HepG2 (cell line): ENCODE measurements at regions not wholly inside any gene's neighbourhood (a gene's known extent, or its start where the extent isn't known, plus 50 kb on each side); places are given as distances from the start of the nearest gene placed in this dataset.
A peak's percentile ranks its signal among the peaks of the same experiment; 100 is the strongest.

Experiments used
- ATAC-seq: fragments of 200-7000 bp; cut with Tn5 transposase; 3 replicates; pipeline ENCODE4 v1.9.1; 2020; ENCODE audit warnings: mild to moderate bottlenecking, moderate library complexity
- BruUV-seq: library from RNA; stranded (reverse); fragments of 400-500 nt; replicated peaks from 2 replicates; lab custom pipeline; 2021; lab: Mats Ljungman, UMichigan
- CTCF ChIA-PET: fragments of 300-600 bp; formaldehyde crosslinking; extraction: SDS; loops from one replicate; lab custom pipeline; 2021; ENCODE audit warnings: low total read pairs, inconsistent platforms, low intra/inter-chr PET ratio; lab: Yijun Ruan, JAX
- POLR2A ChIA-PET: fragments of 350-600 bp; sonication (Branson Sonifier 250); formaldehyde crosslinking; loops from one replicate; lab custom pipeline; 2020; ENCODE audit warnings: antibody characterized with exemption, inconsistent platforms; lab: Yijun Ruan, JAX
- DNase-seq: peaks from one replicate; pipeline ENCODE4 v3.0.0-alpha.2; 2015; ENCODE audit warnings: low spot score
- FAIRE-seq: peaks from 3 replicates; lab custom pipeline; 2011; peaks lifted over from hg19 to GRCh38; lab: Jason Lieb, UNC
- H2AFZ ChIP-seq: one replicate; pipeline ENCODE4 v1.6.1; 2011; ENCODE audit warnings: low read length, inconsistent platforms
- H3K27ac ChIP-seq: fragments of 300-600 bp; 3 replicates; pipeline ENCODE4 v1.8.0; 2011; ENCODE audit warnings: mixed run types, mild to moderate bottlenecking, mixed read lengths, low read length, inconsistent platforms; ENCODE audit not compliant: insufficient read depth; ENCODE audit errors: extremely low read length
- H3K27me3 ChIP-seq, 2 experiments: fragments of 200-600 bp in 1 of 2; 2 replicates in 1 of 2; 3 replicates in 1 of 2; pipeline versions ENCODE4 v1.6.0 to v1.8.0; 2011; ENCODE audit warnings: low read length in 2 of 2, mild to moderate bottlenecking in 2 of 2, moderate library complexity in 2 of 2, inconsistent platforms in 1 of 2; ENCODE audit not compliant: insufficient read depth in 2 of 2, control insufficient read depth in 1 of 2
- H3K36me3 ChIP-seq, 2 experiments: fragments of 200-600 bp in 1 of 2; replicated peaks in 1 of 2; 2 replicates in 1 of 2; 3 replicates in 1 of 2; pipeline versions ENCODE4 v1.5.1 to v1.8.0; 2011; ENCODE audit warnings: low read length in 2 of 2, inconsistent platforms in 1 of 2; ENCODE audit not compliant: insufficient read depth in 2 of 2, control insufficient read depth in 1 of 2
- H3K4me1 ChIP-seq: 2 replicates; pipeline ENCODE4 v1.5.1; 2012; ENCODE audit warnings: low read length, inconsistent platforms; ENCODE audit not compliant: insufficient read depth
- H3K4me2 ChIP-seq: 2 replicates; pipeline ENCODE4 v1.6.0; 2011; ENCODE audit warnings: low read depth, low read length, inconsistent platforms
- H3K4me3 ChIP-seq, 3 experiments: fragments of 200-600 bp in 1 of 3; sonication (generic), shearing (Covaris generic) in 1 of 3; replicated peaks in 1 of 3; 2 replicates each; pipeline ENCODE4 v1.5.1; 2011 to 2016; ENCODE audit warnings: low read length in 3 of 3, inconsistent platforms in 2 of 3, low read depth in 2 of 3, mild to moderate bottlenecking in 2 of 3, control low read depth in 1 of 3, mixed read lengths in 1 of 3; ENCODE audit not compliant: insufficient read depth in 1 of 3
- H3K79me2 ChIP-seq: one replicate; pipeline ENCODE4 v1.6.1; 2011; ENCODE audit warnings: low read length, inconsistent platforms; ENCODE audit not compliant: insufficient read depth
- H3K9ac ChIP-seq: 2 replicates; pipeline ENCODE4 v1.6.0; 2011; ENCODE audit warnings: mild to moderate bottlenecking, low read depth, low read length, inconsistent platforms; ENCODE audit not compliant: insufficient read depth
- H3K9me3 ChIP-seq: 2 replicates; pipeline ENCODE4 v1.5.1; 2012; ENCODE audit warnings: mild to moderate bottlenecking, low read length
- H4K20me1 ChIP-seq: 2 replicates; pipeline ENCODE4 v1.6.0; 2011; ENCODE audit warnings: inconsistent platforms, mild to moderate bottlenecking, low read length, moderate library complexity; ENCODE audit not compliant: insufficient read depth
- JDP2 ChIP-seq: sonication (generic); formaldehyde crosslinking; IDR thresholded peaks from 2 replicates; pipeline ENCODE4 v1.8.1; 2022; ENCODE audit warnings: missing genetic modification reagents, borderline replicate concordance
- MAFF ChIP-seq: IDR thresholded peaks from 2 replicates; pipeline ENCODE4 v1.6.1; 2011; ENCODE audit warnings: low read depth, low read length, improper control_type of control experiment
- MAFK ChIP-seq, 2 experiments: IDR thresholded peaks in 1 of 2; conservative IDR thresholded peaks in 1 of 2; 2 replicates each; pipeline ENCODE4 v1.6.1; 2011; ENCODE audit warnings: improper control_type of control experiment in 2 of 2, low read length in 2 of 2
- TSC22D2 ChIP-seq: sonication (generic); formaldehyde crosslinking; IDR thresholded peaks from 2 replicates; pipeline ENCODE4 v1.5.1; 2020; ENCODE audit warnings: missing genetic modification reagents, mild to moderate bottlenecking, borderline replicate concordance
- ZNF24 ChIP-seq: fragments of 450-650 bp; IDR thresholded peaks from 2 replicates; pipeline ENCODE4 v1.6.1; 2017; ENCODE audit warnings: antibody characterized with exemption, mild to moderate bottlenecking
- ZNF552 ChIP-seq: sonication (generic); formaldehyde crosslinking; IDR thresholded peaks from 2 replicates; pipeline ENCODE4 v1.9.0; 2022; ENCODE audit warnings: missing genetic modification reagents, mild to moderate bottlenecking, borderline replicate concordance
- ZNF646 ChIP-seq: sonication (generic); formaldehyde crosslinking; IDR thresholded peaks from 2 replicates; pipeline ENCODE4 v1.9.0; 2021; ENCODE audit warnings: mild to moderate bottlenecking, missing genetic modification reagents
- ZNF713 ChIP-seq: sonication (generic); formaldehyde crosslinking; IDR thresholded peaks from 2 replicates; pipeline ENCODE4 v1.4.0; 2020; ENCODE audit warnings: mild to moderate bottlenecking, missing genetic modification reagents
- WGBS: methylation state at CpG from one replicate; pipeline ENCODE4 v1.1.6; 2017; ENCODE audit warnings: low lambda C conversion rate; 5-methylcytosine and 5-hydroxymethylcytosine counted together
- in situ Hi-C: cut with HindIII; loops from 2 replicates; pipeline ENCODE4 v1.10.0; 2017; ENCODE audit warnings: low pct_unique_long_range_greater_than_20kb; ENCODE audit not compliant: extremely low pct_ligation_motif_present
- intact Hi-C: fragments of 100-400 bp; cut with micrococcal nuclease; formaldehyde crosslinking; loops from one replicate; pipeline ENCODE4 v1.10.0; 2022; ENCODE audit not compliant: unreplicated experiment
- TF ChIP-seq, protein P1 (sequence below): IDR thresholded peaks from 2 replicates; pipeline ENCODE4 v1.6.1; 2012; ENCODE audit warnings: low read depth, low read length, improper control_type of control experiment

GRCh38 chr2:207353836-207354235 is 175.9 kb upstream of the CREB1 start:
- ChIA-PET POLR2A (no interaction called here), CTCF (no interaction called here)
- no peak overlapping the region for H3K4me2 ChIP-seq
- FAIRE-seq, result no peak
- no peaks in the 10 kb centered on the region for H3K27me3 ChIP-seq
- no peaks in the 10 kb centered on the region for H3K4me1 ChIP-seq
- WGBS, result 2% methylated on average over 1 of the region's 1 CpG
- H3K9ac ChIP-seq, result no peak overlapping the region
- no peak overlapping the region for H3K4me3 ChIP-seq
- no peak overlapping the region for H3K27ac ChIP-seq
- H3K79me2 ChIP-seq, result no peaks in the 10 kb centered on the region
- no peaks in the 10 kb centered on the region for H4K20me1 ChIP-seq
- TF ChIP-seq JDP2 (no peak), ZNF646 (CRISPR knock-in tag) (no peak), ZNF552 (CRISPR knock-in tag) (no peak), MAFK (conservative IDR thresholded peaks at IDR 0.05 in 1 of 2, IDR thresholded peaks at IDR 0.05 in 1 of 2; ENCODE audit: low read length in 2 of 2) (peak; percentile 47 to 70; a peak in 3 of 4 replicates), ZNF713 (CRISPR knock-in tag) (no peak), TSC22D2 (no peak), MAFF (peak; percentile 58; the same call in 1 of the 2 replicates), ZNF24 (no peak)
- TF ChIP-seq, protein P1, sequence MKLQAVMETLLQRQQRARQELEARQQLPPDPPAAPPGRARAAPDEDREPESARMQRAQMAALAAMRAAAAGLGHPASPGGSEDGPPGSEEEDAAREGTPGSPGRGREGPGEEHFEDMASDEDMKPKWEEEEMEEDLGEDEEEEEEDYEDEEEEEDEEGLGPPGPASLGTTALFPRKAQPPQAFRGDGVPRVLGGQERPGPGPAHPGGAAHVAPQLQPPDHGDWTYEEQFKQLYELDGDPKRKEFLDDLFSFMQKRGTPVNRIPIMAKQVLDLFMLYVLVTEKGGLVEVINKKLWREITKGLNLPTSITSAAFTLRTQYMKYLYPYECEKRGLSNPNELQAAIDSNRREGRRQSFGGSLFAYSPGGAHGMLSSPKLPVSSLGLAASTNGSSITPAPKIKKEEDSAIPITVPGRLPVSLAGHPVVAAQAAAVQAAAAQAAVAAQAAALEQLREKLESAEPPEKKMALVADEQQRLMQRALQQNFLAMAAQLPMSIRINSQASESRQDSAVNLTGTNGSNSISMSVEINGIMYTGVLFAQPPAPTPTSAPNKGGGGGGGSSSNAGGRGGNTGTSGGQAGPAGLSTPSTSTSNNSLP, result no peak
- H3K9me3 ChIP-seq, result no peaks in the 10 kb centered on the region
- intact Hi-C loops (no loop called here), in situ Hi-C loops (no loop called here)
- no peaks in the 10 kb centered on the region for H3K36me3 ChIP-seq
- H2AFZ ChIP-seq, result no peak overlapping the region
- no peak for ATAC-seq
- BruUV-seq, result no TSS peak
- DNase-seq, result no peak
